SU-DHL-6 (cell line): ENCODE measurements at regions not wholly inside any gene's neighbourhood (a gene's known extent, or its start where the extent isn't known, plus 50 kb on each side); places are given as distances from the start of the nearest gene placed in this dataset.

Experiments
- EZH2phosphoT487 ChIP-seq: fragments of 200-600 bp; sonication (generic), shearing (Covaris generic); conservative IDR thresholded peaks from 2 replicates; pipeline ENCODE4 v1.6.1; 2018; ENCODE audit warnings: mild to moderate bottlenecking, antibody characterized with exemption, low read length, moderate library complexity, mixed read lengths
- TF ChIP-seq, protein P1 (sequence below): fragments of 200-600 bp; sonication (generic); IDR thresholded peaks from one replicate; pipeline ENCODE4 v1.5.1; 2017; ENCODE audit warnings: antibody characterized with exemption, mild to moderate bottlenecking, low read length, moderate library complexity; ENCODE audit not compliant: insufficient read depth, poor library complexity, severe bottlenecking

DNA sequence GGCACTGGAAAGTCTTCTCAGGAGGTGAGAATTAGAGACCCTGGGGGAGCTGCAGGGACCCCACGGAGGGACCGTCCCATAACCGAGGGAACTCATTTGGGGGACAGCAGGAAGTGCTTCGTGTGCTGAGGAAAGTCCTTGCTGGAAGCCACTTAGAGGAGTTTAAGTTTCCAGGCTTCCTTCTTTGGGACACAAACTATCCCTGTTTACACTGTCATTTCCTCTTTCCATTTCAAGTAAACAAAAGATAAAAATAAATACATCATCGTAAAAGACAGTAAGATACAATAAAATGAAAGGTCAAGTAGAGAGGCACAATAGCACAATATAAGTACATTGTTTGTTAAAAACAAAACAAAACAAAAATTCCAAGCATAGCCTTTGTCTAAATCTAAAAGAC is 101.2 kb downstream of the TTLL2 start:
- TF ChIP-seq, protein P1, sequence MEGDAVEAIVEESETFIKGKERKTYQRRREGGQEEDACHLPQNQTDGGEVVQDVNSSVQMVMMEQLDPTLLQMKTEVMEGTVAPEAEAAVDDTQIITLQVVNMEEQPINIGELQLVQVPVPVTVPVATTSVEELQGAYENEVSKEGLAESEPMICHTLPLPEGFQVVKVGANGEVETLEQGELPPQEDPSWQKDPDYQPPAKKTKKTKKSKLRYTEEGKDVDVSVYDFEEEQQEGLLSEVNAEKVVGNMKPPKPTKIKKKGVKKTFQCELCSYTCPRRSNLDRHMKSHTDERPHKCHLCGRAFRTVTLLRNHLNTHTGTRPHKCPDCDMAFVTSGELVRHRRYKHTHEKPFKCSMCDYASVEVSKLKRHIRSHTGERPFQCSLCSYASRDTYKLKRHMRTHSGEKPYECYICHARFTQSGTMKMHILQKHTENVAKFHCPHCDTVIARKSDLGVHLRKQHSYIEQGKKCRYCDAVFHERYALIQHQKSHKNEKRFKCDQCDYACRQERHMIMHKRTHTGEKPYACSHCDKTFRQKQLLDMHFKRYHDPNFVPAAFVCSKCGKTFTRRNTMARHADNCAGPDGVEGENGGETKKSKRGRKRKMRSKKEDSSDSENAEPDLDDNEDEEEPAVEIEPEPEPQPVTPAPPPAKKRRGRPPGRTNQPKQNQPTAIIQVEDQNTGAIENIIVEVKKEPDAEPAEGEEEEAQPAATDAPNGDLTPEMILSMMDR = no peak
- no peak for TF ChIP-seq EZH2phosphoT487
